HG02840 (cell line): ENCODE measurements at regions not wholly inside any gene's neighbourhood (a gene's known extent, or its start where the extent isn't known, plus 50 kb on each side); places are given as distances from the start of the nearest gene placed in this dataset.
"Not testable (repeated sequence)": the region's sequence is repeated elsewhere in the genome, so short reads cannot be mapped to it uniquely, and the experiment has no call there.

ENCODE experiments used
- ATAC-seq: cut with Tn5 transposase; IDR thresholded peaks from one replicate; pipeline ENCODE4 v1.9.1; 2021; ENCODE audit warnings: mild to moderate bottlenecking, moderate library complexity, moderate number of reproducible peaks; ENCODE audit not compliant: unreplicated experiment, low FRiP score

DNA sequence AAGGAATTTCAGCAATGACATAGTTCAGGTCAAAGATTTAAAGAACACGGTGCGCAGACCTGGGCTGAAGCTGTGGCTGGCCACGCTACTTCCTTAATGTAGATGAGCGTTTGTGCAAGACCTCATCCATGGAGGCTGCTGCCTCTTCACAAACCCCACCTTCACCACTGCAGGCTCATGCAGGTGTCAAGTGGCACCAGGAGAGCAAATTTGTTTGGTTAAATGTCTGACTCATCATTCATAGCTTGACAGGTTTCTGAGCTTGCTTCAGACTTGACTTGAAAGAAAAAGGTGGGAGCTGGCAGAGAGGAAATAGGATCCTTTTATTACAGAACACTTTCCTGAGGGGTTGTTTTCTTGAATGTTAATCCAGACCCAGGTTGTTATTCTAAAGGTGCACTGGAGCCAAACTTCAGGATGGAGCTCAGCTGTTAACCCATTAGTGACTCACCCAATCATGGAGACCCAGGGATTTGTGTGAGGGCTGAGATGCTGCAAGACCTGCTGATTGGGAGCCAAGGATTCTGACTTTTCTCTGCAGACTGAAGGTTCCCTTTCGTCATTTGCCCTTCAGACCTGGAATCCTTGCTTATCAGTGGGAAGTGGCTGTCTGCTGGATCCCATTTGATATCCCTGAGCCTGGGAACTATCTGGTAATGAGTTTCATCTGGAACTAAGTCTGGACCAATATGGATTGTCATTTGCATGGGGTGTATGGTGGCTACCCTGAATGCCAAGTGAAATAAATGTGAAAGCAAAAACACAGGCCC lies 315.3 kb downstream of the PTTG2 start:
- no peak for ATAC-seq

DNA sequence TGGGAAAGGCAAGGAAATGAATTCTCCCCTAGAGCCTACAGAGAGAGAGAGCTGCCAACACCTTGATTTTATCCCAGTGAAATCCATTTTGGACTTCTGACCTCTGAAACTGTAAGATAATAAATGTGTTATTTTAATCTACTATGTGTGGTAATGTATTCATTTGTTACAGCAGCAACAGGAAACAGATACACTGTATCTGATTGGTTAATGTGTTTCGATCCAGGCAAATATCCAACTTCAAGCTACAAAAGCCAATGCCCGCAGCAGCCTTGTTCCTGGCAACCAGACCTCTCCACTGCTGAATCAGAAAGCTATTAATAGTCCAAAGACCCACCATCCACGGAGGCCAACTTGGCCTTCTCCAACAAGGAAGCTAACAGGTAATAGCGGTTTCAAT lies 318.1 kb downstream of the PTTG2 start:
- no peak for ATAC-seq

DNA sequence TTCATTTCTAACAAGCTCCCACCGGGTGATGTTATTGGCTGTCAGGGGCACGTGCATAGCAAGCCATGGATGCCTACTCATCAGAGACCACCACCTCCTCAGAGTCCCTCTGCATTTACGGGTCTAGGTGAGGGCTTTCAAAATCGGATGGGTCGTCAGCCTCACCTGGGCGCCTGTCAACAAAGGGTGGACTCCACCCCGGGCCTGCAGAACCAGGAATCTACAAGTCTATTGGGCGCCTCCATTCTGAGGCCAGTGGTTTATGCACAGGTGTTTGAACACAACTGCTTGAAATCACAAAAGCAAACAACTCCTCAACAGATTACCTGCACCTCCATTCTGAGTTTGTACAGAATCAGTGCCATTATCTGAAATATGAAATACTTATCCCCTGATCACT lies 318.9 kb downstream of the PTTG2 start:
- no peak for ATAC-seq

DNA sequence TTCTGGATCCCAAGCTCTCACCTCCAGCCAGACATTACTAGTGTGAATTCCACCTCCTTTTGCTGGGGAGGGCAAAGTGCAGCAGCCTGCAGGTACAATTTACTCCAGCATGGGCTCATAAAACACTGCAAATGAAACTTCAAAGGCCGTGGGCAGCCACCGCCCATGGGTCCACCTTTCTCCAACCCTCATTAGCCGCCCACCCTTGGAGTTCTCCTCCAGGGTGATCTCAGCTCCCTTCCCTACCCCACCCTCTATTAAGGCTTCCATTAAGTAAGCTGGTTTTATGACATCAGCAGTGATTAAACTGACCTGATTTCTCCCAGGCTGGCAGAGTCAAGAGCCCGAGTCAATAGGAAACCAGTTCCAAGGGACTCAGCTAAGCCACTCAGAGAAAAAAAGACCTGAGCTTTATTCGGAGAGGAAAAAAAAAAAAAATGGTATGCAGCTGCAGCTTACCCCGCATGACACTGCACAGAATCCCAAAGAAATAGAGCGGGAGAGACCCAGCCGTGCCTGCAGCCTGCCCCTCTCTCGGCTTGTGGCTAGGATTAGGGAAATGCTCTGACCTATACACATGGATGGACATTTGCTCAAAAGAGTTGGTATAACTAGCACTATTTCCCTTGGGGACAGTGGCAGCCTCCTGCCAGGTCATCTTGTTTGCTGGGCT lies 319.6 kb downstream of the PTTG2 start:
- no peak for ATAC-seq

DNA sequence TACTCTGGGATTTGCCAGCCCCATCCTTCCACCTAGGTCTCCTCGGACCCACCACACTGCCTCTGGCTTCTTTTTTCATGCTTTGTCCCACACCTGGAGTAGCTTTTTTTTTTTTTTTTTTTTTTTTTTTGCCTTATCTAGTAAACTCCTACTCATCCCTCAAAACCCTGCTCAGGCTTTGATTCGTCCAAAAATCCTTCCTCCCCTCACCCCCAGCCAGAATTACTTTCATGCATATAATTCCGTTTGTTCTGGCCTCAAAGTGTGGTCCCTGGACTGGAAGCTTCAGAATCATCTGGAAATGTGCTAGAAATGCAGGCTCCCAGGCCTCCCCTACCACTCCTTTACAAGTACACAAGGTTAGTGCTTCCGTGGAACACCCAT lies 320.1 kb downstream of the PTTG2 start:
- no peak for ATAC-seq

DNA sequence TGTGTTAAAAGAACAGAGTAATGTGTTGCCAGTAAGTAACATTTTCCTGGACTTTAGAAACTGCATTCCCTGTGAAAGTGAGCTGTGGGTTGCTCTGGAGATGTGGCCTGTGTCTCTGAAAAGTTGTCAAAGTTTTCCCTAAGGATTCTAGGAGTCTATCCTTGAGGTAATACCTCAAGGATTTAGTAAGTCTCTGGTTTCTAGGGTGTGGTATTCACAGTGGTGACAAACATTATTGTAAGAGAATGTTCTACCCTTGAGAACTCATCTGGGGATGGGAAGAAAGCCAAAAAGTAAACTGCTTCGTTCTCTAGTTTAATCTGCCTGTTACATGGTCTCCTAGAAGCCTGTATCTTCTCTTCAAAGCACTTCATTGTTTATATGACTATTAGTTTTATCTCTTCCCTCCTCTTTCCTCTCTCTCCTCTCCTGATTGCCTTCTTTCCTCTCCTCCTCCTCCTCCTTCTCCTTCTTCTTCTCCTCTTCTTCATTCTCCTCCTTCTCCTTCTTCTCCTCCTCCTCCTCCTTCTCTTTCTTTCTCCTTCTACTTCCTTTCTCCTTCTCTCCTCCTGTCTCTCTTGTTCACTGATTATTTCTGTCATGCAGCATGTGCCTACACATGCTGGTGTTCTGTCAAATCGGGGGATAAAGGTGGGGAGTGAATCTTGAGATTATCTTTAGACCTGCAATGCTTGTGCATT lies 321.3 kb downstream of the PTTG2 start:
- ATAC-seq: no peak

DNA sequence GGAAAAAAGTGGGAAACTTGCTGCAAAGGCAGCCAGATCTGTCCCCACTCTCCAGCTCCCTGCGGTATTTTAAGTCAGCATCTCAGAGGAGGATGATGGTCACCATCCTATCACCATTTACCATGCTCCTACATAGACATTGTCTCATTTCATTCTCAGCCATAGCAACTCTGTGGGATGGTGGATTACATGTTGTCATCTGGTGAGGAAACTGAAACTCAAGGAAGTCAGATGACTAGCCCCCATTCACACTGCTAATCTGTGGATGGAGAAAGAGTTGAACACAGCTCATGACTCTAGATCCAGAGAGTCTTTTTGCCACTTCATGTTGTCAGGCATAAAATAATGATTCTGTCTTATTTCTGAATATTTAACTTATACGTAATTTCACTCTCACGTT lies 323.5 kb downstream of the PTTG2 start:
- no peak for ATAC-seq

DNA sequence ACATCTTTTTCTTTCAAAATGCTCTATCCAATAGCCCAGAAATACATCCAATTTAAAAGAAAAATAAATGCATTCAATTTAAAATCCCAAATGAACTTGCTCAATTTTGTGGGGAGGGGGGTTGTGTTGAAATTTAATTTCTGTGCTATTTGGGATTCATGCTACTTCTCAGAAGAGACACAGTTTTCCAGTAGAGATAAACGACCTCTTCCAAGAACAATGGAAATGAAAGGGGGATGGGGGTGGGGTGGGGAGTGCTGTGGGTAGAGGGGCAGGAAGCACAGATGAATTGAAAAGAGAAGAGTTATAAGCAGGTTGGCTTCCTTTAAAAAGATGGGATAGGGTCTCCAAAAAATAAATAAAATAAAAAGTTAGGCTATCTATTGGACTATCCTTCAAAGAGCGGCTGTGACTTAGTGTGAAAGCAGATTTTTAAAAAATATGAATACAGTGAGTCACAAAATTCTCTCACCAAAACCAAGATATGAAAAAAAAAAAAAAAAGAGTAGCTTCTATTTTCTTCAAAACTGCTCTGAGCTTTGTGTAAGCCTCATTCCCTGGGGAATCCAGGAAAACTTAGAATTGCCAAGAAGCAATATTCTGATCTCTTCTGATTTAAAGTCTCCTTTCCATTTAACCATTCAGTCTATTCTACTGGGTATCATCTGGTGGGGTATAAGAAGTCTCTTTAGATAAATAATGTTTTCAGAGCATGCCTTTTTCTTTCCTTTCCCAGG lies 324.3 kb downstream of the PTTG2 start:
- no peak for ATAC-seq

DNA sequence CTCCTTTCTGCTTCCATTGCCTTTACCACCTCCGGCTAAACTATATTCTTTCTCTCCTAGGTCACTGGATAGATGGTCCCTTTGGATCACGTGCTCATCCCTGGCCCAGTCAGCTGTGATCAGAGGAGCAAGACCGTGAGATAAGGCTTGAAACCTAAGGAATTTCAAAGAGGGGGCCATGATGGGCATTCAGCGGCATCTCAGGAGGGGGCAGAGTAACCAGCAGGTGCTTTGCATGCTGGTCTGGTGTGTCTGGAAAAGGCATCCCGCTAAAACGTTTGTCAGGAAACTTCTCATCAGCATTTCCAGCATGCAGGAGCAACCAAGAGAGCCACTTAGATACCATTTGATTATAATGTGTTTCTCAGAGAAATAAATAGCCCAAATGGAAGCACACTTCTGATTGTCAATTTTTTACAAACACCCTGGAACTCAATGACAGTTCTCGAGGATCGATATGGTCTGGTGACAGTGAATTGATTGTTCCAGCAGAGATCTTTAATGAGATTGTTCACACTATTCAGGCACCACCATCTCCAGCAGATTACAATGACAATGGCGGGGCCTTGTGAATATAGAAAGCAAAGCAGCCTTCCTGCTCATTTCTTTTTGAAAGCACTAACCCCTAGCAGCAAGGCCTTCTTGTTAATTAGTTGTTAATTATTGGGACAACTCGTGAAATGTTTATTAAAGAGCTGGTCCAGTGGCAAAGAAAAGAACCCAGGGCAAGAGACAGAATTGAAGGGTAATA lies 327.1 kb downstream of the PTTG2 start:
- ATAC-seq: no peak

DNA sequence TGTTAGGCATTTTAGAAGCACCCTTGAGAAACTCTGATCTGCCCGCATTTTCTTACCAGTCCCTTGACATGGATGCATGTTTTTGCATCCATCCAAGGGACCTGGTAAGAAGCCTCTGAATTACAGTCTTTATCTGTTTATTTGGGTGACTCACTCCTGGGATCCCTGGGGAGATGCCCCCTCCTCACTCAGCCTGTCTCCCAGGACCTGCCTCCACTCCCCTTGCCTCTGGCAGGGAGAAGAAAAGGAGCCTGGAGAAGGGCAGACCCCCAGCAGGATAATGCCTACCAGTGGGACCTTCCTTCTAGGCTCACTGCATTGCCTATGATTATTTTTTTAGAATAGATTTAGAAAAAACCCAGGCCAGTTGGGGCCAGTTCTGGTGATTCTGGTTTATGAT lies 329.4 kb downstream of the PTTG2 start:
- ATAC-seq: no peak

DNA sequence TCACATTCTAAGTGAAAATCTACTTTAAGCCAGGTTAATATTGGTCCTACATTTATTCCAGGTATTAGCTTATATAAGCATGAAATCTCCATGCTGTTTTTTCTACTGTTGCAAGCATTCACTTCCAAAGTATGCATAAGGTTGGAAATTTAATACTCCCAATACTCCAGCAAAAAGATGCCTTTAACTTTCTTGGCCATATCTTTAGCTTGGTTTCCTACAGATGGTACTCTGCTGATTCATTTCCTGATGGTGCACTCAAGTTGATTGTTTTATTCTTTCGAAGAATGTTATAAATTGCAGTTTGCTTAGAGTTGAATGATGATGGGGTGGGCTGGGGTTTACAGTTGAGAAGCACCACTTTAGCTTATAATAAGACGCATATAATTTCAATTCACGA lies 330.2 kb downstream of the PTTG2 start:
- ATAC-seq: no peak

DNA sequence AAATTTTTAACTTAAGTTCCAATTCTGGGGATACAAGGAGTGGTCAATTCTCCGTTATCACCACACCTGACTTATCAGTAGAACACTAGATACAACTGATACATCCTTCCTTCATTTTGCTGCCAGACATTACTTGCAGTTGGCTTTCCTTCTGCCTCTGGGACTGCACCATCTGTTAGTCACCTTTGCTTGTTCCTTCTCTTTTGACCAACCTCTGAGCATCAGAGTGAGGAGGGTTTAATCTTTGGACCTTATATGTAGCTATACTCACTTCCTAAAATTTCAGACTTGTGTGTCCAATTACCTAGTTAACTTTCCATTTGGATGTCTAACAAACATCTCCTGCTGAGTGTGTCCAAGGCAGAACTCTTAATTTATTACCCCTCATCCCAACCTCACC lies 330.7 kb downstream of the PTTG2 start:
- ATAC-seq: no peak

DNA sequence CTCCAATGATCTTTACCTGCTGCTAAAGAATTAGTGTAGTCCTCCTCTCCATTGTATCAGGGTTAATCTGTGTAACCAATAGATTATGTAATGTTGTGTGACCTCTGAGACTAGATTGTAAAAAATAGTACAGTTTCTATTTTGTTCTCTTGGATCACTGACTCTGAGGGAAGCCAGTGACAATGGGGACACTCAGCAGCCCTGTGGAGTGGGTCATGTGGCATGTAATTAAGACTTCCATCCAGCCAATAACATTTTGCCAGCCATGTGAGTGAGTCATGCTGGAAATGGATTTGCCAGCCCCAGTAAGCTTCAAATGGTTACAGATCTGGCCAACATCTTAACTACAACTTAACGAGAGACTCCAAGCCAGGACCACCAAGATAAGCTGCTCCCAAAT lies 332.3 kb downstream of the PTTG2 start:
- ATAC-seq: no peak

DNA sequence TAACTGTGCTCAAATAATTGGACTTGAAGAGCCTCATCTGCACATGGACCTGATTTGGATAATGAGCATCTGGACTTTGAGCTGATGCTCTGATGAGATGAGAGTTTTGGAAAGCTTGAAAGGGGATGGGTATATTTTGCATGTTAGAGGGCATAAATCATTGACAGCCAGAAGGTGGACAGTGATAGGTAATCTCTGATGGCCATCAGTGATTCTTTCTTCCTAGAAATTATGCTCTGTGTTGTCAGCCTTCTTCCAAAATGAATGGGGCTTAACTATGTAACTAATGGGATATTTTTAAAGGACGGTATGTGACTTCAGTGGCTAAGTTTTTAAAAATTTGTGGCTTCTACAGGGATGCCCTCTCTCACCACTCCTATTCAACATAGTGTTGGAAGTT lies 334.0 kb downstream of the PTTG2 start:
- ATAC-seq: no peak

DNA sequence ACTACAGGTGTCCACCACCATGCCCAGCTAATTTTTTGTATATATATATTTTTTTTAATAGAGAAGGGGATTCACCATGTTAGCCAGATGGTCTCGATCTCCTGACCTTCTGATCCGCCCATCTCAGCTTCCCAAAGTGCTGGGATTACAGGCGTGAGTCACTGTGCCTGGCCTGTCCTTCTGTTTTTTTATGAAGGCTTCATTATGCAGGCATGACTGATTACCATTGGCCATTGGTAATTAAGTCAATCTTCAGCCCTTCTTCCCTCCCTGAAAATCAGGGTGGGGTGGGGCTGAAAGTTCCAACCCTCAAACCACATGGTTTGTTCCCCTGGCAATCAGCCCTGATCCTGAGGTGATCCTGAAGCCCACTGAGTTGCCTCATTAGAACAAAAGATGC lies 336.9 kb downstream of the PTTG2 start:
- no peak for ATAC-seq

DNA sequence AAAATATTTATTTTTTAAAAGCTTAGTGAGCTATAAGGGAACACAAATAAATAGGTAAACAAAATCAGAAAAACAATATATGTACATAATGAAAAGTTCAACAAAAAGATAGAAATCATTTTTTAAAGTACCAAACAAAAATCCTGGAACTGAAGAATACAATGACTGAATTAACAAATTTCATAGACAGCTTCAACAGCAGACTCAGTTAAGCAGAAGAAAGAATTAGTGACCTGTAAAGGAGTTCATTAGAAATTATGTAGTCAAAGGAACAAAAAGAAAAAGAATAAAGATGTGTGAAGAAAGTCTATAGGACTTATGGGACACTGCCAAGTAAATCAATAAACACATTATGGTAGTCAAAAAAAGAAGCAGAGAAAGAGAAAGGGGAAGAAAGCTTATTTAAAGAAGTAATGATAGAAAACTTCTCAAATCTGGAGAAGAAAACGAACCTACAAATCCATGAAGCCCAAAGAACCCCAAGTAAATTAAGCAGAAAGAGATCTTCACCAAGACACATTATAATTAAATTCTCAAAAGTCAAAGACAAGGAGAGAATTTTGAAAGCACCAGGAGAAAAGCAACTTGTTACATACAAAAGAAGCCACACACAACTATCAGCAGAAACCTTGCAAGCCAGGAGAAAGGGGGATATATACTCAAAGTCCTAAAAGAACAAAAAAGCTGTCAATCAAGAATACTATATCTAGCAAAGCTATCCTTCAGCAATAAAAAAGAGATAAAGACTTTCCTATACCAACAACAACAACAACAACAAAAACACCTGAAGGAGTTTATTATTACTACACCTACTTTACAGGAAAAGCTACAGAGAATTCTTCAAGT lies 338.9 kb downstream of the PTTG2 start:
- no peak for ATAC-seq

DNA sequence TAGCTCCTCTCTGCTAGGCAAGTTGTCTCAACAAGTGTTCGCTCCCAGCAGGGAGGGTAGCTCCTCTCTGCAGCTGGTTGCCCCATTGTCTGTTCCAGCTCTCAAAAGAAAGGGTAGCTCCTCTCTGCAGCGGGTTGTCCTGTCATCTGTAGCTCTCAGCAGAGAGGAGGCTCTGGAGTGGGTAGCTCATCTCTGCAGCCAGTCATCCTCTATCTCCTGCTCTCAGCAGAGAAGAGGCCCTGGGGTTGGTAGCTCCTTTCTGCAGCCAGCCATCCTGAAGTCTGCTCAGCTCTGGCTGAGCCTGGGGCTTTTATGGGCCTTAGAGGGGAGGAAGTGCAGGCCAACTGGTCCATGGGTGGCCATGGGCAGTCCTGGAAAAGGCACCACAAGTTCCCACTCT lies 342.7 kb downstream of the PTTG2 start:
- no peak for ATAC-seq

DNA sequence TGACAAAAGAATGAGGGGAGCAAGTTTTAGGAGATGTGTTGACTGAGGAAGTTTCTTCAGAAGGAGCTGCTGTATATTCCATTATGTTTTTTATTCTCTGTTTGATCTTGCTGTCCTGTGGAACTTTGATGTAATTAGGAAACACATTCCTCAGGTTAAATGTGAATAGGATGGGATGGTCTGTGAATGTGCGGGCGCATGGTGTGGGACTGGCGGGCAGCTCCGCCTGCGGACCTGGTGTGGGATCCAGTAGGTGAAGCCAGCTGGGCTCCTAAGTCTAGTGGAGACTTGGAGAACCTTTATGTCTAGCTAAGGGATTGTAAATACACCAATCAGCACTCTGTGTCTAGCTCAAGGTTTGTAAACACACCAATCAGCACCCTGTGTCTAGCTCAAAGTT lies 344.3 kb downstream of the PTTG2 start:
- ATAC-seq: not testable (repeated sequence)

DNA sequence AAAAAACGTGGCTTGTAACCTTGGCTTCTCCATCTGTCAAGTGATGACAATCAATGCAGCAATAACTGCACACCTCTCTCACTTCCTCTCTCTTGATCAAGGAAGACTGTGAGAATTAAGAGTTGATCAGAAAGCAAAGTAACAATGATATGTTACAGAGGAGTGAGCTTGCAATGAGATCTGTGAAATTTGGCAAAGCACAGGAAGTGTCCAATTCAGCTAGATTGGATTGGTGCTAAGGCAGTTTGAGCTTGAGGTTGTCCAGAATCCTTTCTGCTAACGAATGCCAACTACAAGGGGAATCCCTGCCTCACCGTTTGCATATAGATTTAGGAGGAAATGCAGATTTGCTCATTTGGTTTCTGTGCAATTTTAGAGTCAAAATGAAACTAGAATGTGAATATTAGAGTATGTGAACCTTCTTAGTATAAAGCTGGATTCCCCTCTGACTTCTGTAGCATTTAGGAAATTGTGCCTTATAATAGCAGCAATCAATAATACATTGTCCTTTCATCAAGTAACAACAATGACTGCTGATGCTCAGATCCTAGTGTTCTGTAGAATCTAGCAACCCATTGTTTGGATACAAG lies 346.4 kb downstream of the PTTG2 start:
- peak; percentile 48 for ATAC-seq
